ENCODE measurements at regions not wholly inside any gene's neighbourhood (a gene's known extent, or its start where the extent isn't known, plus 50 kb on each side); places are given as distances from the start of the nearest gene placed in this dataset.

- in situ Hi-C loops (cut with HindIII; ENCODE audit: low sequenced_read_pairs): no loop called here
- no peak overlapping the region for H3K4me3 ChIP-seq (ENCODE audit: low read depth, low read length)
- TF ChIP-seq, protein P1, sequence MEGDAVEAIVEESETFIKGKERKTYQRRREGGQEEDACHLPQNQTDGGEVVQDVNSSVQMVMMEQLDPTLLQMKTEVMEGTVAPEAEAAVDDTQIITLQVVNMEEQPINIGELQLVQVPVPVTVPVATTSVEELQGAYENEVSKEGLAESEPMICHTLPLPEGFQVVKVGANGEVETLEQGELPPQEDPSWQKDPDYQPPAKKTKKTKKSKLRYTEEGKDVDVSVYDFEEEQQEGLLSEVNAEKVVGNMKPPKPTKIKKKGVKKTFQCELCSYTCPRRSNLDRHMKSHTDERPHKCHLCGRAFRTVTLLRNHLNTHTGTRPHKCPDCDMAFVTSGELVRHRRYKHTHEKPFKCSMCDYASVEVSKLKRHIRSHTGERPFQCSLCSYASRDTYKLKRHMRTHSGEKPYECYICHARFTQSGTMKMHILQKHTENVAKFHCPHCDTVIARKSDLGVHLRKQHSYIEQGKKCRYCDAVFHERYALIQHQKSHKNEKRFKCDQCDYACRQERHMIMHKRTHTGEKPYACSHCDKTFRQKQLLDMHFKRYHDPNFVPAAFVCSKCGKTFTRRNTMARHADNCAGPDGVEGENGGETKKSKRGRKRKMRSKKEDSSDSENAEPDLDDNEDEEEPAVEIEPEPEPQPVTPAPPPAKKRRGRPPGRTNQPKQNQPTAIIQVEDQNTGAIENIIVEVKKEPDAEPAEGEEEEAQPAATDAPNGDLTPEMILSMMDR (IDR thresholded peaks at IDR 0.05; ENCODE audit: low read depth, low read length): no peak
- peak; percentile 22 for DNase-seq (ENCODE audit: low read depth, low spot score)
These were observed 73.2 kb downstream of the GPR37 start for GRCh38 chr7:124692425-124692824.

- DNase-seq (ENCODE audit: low read depth, low spot score): no peak
- in situ Hi-C loops (cut with HindIII; ENCODE audit: low sequenced_read_pairs): no loop called here
- TF ChIP-seq, protein P1 (IDR thresholded peaks at IDR 0.05; ENCODE audit: low read depth, low read length): no peak
- H3K4me3 ChIP-seq (ENCODE audit: low read depth, low read length): no peak overlapping the region
These were observed 74.8 kb downstream of the GPR37 start for GRCh38 chr7:124690840-124691239.

- DNase-seq (ENCODE audit: low read depth, low spot score): no peak
- no peak overlapping the region for H3K4me3 ChIP-seq (ENCODE audit: low read depth, low read length)
- in situ Hi-C loops (cut with HindIII; ENCODE audit: low sequenced_read_pairs): no loop called here
- TF ChIP-seq, protein P1 (IDR thresholded peaks at IDR 0.05; ENCODE audit: low read depth, low read length): no peak
These were observed 75.7 kb downstream of the GPR37 start for GRCh38 chr7:124689931-124690330.

- DNase-seq (ENCODE audit: low read depth, low spot score): no peak
- H3K4me3 ChIP-seq (ENCODE audit: low read depth, low read length): no peak overlapping the region
- in situ Hi-C loops (cut with HindIII; ENCODE audit: low sequenced_read_pairs): no loop called here
- TF ChIP-seq, protein P1 (IDR thresholded peaks at IDR 0.05; ENCODE audit: low read depth, low read length): no peak
These were observed 76.1 kb downstream of the GPR37 start for GRCh38 chr7:124689523-124689922.

GRCh38 chr7:124688991-124689390 lies 76.6 kb downstream of the GPR37 start:
- DNase-seq (ENCODE audit: low read depth, low spot score): peak; percentile 55
- H3K4me3 ChIP-seq (ENCODE audit: low read depth, low read length): no peak overlapping the region
- TF ChIP-seq, protein P1 (IDR thresholded peaks at IDR 0.05; ENCODE audit: low read depth, low read length): no peak
- in situ Hi-C loops (cut with HindIII; ENCODE audit: low sequenced_read_pairs): no loop called here

- TF ChIP-seq, protein P1 (IDR thresholded peaks at IDR 0.05; ENCODE audit: low read depth, low read length): no peak
- in situ Hi-C loops (cut with HindIII; ENCODE audit: low sequenced_read_pairs): no loop called here
- DNase-seq (ENCODE audit: low read depth, low spot score): no peak
- H3K4me3 ChIP-seq (ENCODE audit: low read depth, low read length): no peak overlapping the region
These were observed 78.9 kb downstream of the GPR37 start for GRCh38 chr7:124686543-124687171.
